Bronchial epithelial cell (primary cell): ENCODE measurements at regions not wholly inside any gene's neighbourhood (a gene's known extent, or its start where the extent isn't known, plus 50 kb on each side); places are given as distances from the start of the nearest gene placed in this dataset.

Experiments
- DNase-seq: peaks from one replicate; pipeline ENCODE4 v3.0.0-alpha.2; 2010; ENCODE audit warnings: low read depth
- FAIRE-seq: peaks from 2 replicates; lab custom pipeline; 2011; peaks lifted over from hg19 to GRCh38; lab: Jason Lieb, UNC
- H3K27me3 ChIP-seq: 2 replicates; pipeline ENCODE4 v1.5.1; 2011; ENCODE audit warnings: low read length; ENCODE audit not compliant: control insufficient read depth, insufficient read depth
- H3K36me3 ChIP-seq: 2 replicates; pipeline ENCODE4 v1.5.1; 2011; ENCODE audit warnings: low read length; ENCODE audit not compliant: control insufficient read depth, insufficient read depth
- H3K4me3 ChIP-seq: 2 replicates; pipeline ENCODE4 v1.5.1; 2011; ENCODE audit warnings: mild to moderate bottlenecking, low read depth, low read length, control low read depth
- CTCF ChIP-seq: IDR thresholded peaks from 2 replicates; pipeline ENCODE4 v1.5.1; 2011; ENCODE audit warnings: mild to moderate bottlenecking, moderate library complexity, low read length, control low read depth, inconsistent platforms; ENCODE audit not compliant: insufficient read depth, severe bottlenecking

- DNase-seq (no peak), FAIRE-seq (no peak)
- no peaks in the 10 kb centered on the region for H3K36me3 ChIP-seq
These were observed 636.5 kb upstream of the TBX3 start for GRCh38 chr12:115320451-115320850.

DNA sequence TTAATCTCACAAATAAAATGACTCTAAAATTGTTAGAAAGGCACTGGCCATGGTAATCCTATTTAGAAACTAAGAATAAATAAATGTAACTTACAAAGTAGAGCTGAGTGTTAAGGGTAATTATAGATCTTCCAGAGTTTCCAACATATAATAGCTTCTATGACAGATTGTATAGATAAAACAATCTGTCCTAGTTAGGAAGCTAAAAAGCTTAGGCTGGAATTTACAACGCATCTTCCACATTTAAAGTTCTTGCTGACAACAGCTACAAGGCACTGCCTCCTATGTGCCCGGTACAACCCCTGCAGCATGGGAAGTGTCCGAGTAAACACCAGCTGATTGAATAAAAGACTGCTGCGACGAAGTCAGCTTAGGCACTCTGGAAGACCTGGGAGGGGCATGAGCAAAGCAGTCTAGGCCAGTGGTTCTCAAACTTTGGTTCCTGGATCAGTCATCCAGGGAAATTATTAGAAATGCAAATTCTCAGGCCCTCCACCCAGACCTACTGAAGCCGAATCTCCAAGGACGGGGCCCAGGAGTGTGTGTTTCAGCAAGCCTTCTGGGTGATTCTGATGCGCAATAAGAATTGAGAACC is 635.6 kb upstream of the TBX3 start:
- FAIRE-seq (no peak), DNase-seq (no peak)
- no peak for TF ChIP-seq CTCF
- H3K36me3 ChIP-seq, result no peaks in the 10 kb centered on the region
- no peaks in the 10 kb centered on the region for H3K27me3 ChIP-seq
- no peak overlapping the region for H3K4me3 ChIP-seq

More at GRCh38 chr12:115320451-115320850, 636.5 kb upstream of the TBX3 start:
- Histone ChIP-seq H3K4me3 (no peak overlapping the region), H3K27me3 (no peaks in the 10 kb centered on the region)
- TF ChIP-seq CTCF, result no peak

- no peak for FAIRE-seq
- TF ChIP-seq CTCF, result no peak
- H3K36me3 ChIP-seq, result no peaks in the 10 kb centered on the region
These were observed 630.0 kb upstream of the TBX3 start for GRCh38 chr12:115313929-115314328.

GRCh38 chr12:115312901-115313300 is 628.9 kb upstream of the TBX3 start:
- no peak for TF ChIP-seq CTCF
- FAIRE-seq, result no peak
- Histone ChIP-seq H3K4me3 (no peak overlapping the region), H3K36me3 (no peaks in the 10 kb centered on the region), H3K27me3 (no peaks in the 10 kb centered on the region)
- DNase-seq, result no peak

More at GRCh38 chr12:115313929-115314328, 630.0 kb upstream of the TBX3 start:
- Histone ChIP-seq H3K4me3 (no peak overlapping the region), H3K27me3 (no peaks in the 10 kb centered on the region)
- DNase-seq, result peak; percentile 85

GRCh38 chr12:115311875-115312274 is 627.9 kb upstream of the TBX3 start:
- no peak overlapping the region for H3K4me3 ChIP-seq
- H3K36me3 ChIP-seq, result no peaks in the 10 kb centered on the region
- FAIRE-seq, result no peak
- DNase-seq, result no peak
- no peak for TF ChIP-seq CTCF
- no peaks in the 10 kb centered on the region for H3K27me3 ChIP-seq

DNA sequence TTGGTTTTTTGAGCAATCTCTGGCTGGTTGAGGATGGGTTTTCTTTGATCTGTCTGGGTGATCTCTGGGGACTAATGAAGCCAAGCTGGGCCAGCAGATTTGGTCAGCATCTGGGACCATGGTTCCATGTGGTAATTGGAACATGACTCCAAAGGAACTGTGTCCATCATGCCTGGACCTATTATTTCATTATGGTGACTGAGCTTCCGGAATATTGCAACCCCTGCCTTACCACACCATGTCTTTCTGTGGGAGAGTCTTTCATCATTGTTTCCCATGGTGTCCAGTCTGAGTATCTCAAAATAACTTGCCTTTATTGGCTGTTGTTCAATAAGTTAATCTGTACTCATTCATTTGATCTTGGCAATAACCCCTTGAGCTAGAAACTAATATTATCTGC is 624.9 kb upstream of the TBX3 start:
- Histone ChIP-seq H3K36me3 (no peaks in the 10 kb centered on the region), H3K4me3 (no peak overlapping the region), H3K27me3 (no peaks in the 10 kb centered on the region)
- FAIRE-seq (peak; percentile 66), DNase-seq (no peak)
- TF ChIP-seq CTCF, result no peak
